ENCODE measurements at regions not wholly inside any gene's neighbourhood (a gene's known extent, or its start where the extent isn't known, plus 50 kb on each side); places are given as distances from the start of the nearest gene placed in this dataset.

GRCh38 chr10:108782411-108782810 lies 1140.9 kb downstream of the XPNPEP1 start:
- no peak overlapping the region for H2BK15ac ChIP-seq (ENCODE audit: low read depth, low read length)
- no peak overlapping the region for H2BK12ac ChIP-seq (ENCODE audit: insufficient read length, low read depth, low read length)
- Mint-ChIP-seq H3K27ac (no peak overlapping the region), H3K4me1 (no peaks in the 10 kb centered on the region), H3K27me3 (ENCODE audit: low read depth) (peaks cover 16% of the 10 kb centered on the region), H3K36me3 (ENCODE audit: insufficient read depth in 1 of 3, low read depth in 3 of 3) (peaks cover 9 to 31% (median 19%) of the 10 kb centered on the region in 3 experiments), H3K4me3 (no peak overlapping the region), H3K9me3 (peaks cover 28 to 35% of the 10 kb centered on the region in 2 experiments)
- H3K14ac ChIP-seq (ENCODE audit: insufficient read depth, low read length) = no peak overlapping the region
- no peaks in the 10 kb centered on the region for H3K79me2 ChIP-seq (ENCODE audit: insufficient read depth, low read length)
- WGBS (ENCODE audit: extremely low coverage, insufficient read length, low lambda C conversion rate) = no CpG with 5 or more reads among the region's 3 CpGs
- no peak for TF ChIP-seq CTCF (conservative IDR thresholded peaks at IDR 0.05)
- no peak overlapping the region for H3K4ac ChIP-seq (ENCODE audit: low read depth, low read length)
- no peak overlapping the region for H3K9ac ChIP-seq (ENCODE audit: extremely low read depth, insufficient read length, low read length)
- H2AFZ ChIP-seq (ENCODE audit: low read length) = no peak overlapping the region
- H2BK20ac ChIP-seq (ENCODE audit: low read depth, low read length, poor library complexity, severe bottlenecking) = no peak overlapping the region
- H4K91ac ChIP-seq (ENCODE audit: insufficient read length, low read depth, low read length) = no peak overlapping the region
- H3K56ac ChIP-seq (ENCODE audit: insufficient read length, low read depth, low read length) = no peak overlapping the region
- no peaks in the 10 kb centered on the region for H3K79me1 ChIP-seq (ENCODE audit: insufficient read depth, low read depth, low read length, poor library complexity, severe bottlenecking)
- H3K23me2 ChIP-seq (ENCODE audit: insufficient read length, low read depth, low read length, poor library complexity, severe bottlenecking) = no peaks in the 10 kb centered on the region
- H2BK5ac ChIP-seq (ENCODE audit: insufficient read length, low read length) = no peak overlapping the region
- H3T11ph ChIP-seq (ENCODE audit: low read length) = no peak overlapping the region
- no peaks in the 10 kb centered on the region for H4K20me1 ChIP-seq (ENCODE audit: control insufficient read depth, insufficient read depth, insufficient read length)
- DNase-seq = no peak
- no peak overlapping the region for H4K8ac ChIP-seq (replicated peaks; ENCODE audit: insufficient read length, low read depth, low read length)
- no peak overlapping the region for H2BK120ac ChIP-seq (ENCODE audit: low read depth, low read length, poor library complexity, severe bottlenecking)
- no peaks in the 10 kb centered on the region for H3K9me3 ChIP-seq (ENCODE audit: control insufficient read depth, low read depth, low read length)
- no peak overlapping the region for H3K18ac ChIP-seq (ENCODE audit: insufficient read length, low read depth, low read length)
- H2AK5ac ChIP-seq (ENCODE audit: insufficient read length, low read length) = no peak overlapping the region
- no peaks in the 10 kb centered on the region for H3K4me1 ChIP-seq (ENCODE audit: insufficient read depth, low read length)
- H3K27ac ChIP-seq (ENCODE audit: insufficient read length, low read depth, low read length) = no peak overlapping the region
- no peak overlapping the region for H4K5ac ChIP-seq (ENCODE audit: insufficient read length, low read depth, low read length)
- H3K23ac ChIP-seq (ENCODE audit: insufficient read length, low read depth, low read length) = no peak overlapping the region
- H3K4me2 ChIP-seq (ENCODE audit: insufficient read depth, insufficient read length, low read length) = no peak overlapping the region
- H3K27me3 ChIP-seq (ENCODE audit: insufficient read depth, low read length) = no peaks in the 10 kb centered on the region

Measured in H9 (cell line).